MV-4-11 (cell line): ENCODE measurements at regions not wholly inside any gene's neighbourhood (a gene's known extent, or its start where the extent isn't known, plus 50 kb on each side); places are given as distances from the start of the nearest gene placed in this dataset.
A peak's percentile ranks its signal among the peaks of the same experiment; 100 is the strongest.
"Not testable (repeated sequence)": the region's sequence is repeated elsewhere in the genome, so short reads cannot be mapped to it uniquely, and the experiment has no call there.

ENCODE experiments used
- DNase-seq: peaks from one replicate; lab custom pipeline; 2025; lab: John Stamatoyannopoulos, UW

DNA sequence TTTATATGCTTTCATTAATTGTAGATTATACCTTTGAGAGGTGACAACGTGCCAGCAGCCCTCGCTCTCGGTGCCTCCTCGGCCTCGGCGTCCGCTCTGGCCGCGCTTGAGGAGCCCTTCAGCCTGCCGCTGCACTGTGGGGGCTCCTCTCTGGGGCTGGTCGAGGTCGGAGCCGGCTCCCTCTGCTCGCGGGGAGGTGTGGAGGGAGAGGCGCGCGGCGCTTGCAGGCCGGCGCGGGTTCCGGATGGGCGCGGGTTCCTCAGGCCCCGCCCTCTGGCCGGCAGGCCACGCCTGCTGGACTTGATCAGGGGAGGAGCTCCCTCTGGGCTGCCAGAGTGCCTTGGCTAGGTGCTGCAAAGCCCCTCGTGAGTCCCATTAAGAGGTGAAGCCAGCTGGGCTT is 321.1 kb upstream of the PCDH18 start:
- DNase-seq, result no peak

GRCh38 chr4:137852326-137852725 is 320.0 kb upstream of the PCDH18 start:
- no peak for DNase-seq

- no peak for DNase-seq
Observed at GRCh38 chr4:137851435-137851834, 319.1 kb upstream of the PCDH18 start.

GRCh38 chr4:137827945-137828344 is 295.7 kb upstream of the PCDH18 start:
- DNase-seq, result not testable (repeated sequence)

GRCh38 chr4:137825505-137825904 is 293.2 kb upstream of the PCDH18 start:
- DNase-seq, result no peak

DNA sequence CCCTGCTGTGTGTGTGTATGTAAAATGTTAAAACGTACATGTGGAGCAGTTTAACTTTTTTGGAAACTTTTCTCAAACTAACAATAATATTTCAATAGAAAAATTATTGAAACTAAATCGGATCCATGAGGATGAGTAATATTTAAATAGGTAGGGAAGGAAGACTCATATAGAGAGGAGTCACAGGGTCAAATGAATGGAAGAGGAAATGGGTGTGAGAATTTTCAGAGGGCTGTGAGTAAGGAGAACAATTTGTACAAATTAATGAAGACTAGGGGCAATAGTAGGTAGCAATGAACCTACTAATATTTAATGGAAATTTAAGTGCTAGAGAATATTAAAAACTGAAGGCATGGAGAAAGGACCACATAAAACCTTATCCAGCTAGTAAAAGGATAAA is 290.7 kb upstream of the PCDH18 start:
- no peak for DNase-seq

- peak; percentile 48 for DNase-seq
Observed at GRCh38 chr4:137819964-137820383, 287.7 kb upstream of the PCDH18 start.

GRCh38 chr4:137812258-137812657 is 280.0 kb upstream of the PCDH18 start:
- DNase-seq, result no peak

DNA sequence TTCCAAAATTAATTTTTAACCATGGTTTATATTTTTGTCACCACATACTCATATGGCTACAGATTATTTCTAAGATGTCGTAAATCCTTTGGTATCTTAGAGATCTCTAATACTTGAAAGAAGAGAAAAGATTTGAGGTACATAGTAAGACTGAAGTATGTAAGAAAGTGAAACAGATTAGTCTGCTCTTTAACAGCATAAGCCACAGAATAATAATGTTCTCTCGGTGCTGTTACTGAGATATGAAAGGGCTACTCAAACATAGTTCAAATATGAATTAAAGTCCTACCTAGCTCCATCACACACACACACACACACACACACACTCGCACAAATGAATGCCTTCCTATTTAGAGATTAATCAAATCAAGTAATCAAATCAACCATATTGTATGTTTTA is 274.1 kb upstream of the PCDH18 start:
- no peak for DNase-seq

DNA sequence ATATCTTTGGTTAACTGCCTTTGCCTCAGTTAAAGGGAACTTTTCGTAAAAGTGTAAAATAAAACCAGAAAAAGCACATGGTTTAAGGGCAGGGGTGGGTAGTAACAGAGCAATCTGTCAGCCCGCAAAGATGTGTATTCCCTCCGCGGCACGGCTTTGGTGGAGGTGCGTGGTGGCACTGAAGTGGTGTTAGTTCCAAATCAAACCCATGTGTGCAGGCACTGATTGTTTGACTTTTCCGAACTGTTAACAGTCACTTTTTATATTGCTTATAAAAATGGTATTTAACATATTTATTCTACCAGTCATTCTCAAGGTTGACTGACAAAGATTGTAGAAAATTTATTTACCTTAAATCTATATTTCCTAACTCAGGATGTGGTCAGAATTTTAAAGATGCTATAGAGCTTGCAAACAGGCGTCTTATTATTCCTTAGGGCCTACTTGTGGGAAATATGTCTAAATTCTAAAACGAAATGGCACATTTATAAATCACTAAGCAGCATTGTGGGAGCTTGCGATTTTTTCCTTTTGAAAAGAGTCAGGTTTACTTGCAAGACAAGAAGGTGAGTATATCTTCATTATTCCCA is 272.7 kb upstream of the PCDH18 start:
- DNase-seq, result no peak

DNA sequence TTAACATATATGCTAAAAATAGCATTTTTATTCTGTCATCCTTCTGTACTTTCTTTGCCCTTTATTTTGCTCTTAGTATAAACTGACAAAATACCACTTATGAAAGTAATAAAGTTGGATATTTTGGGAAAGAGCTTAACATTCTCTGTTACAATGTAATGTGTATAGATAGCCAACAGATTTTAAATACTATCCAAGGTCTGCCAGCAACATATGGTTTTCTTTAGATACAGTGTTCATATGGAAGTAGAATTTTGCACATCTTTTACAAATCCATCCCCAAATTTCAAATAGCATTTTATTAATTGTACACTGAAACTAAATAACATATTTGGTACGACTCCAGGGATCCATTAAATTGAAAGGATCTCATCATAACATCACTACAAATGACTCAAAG is 268.6 kb upstream of the PCDH18 start:
- DNase-seq, result no peak

DNA sequence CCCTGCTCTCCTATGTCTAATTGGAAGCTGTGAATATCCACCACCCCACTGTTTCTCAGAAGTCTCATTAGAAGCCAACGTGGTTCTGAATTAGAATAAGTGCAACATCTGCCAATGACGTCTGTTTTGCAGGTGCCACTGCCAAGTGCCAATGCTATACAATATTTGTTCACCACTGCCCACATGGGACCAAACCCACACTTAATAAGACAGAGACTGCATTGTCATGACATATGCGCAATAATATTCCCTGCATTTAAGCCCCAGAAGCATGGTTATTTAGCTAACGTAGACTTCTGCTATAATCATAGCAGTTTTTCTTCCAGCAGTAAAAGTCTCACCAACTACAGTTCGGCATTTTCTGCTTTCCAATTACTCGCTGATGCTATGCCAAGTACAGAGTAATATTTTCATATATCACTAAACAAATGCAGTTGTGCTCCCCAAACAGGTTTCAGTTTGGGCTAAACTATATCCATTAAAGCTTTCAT is 262.5 kb upstream of the PCDH18 start:
- no peak for DNase-seq

DNA sequence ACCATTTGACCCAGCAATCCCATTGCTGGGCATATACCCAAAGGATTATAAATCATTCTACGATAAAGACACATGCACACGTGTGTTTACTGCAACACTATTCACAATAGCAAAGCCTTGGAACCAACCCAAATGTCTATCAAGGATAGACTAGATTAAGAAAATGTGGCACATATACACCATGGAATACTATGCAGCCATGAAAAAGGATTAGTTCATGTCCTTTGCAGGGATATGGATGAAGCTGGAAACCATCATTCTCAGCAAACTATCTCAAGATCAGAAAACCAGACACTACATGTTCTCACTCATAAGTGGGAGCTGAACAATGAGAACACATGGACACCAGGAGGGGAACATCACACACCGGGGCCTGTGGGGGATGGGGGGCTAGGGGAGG is 257.0 kb upstream of the PCDH18 start:
- DNase-seq, result not testable (repeated sequence)

DNA sequence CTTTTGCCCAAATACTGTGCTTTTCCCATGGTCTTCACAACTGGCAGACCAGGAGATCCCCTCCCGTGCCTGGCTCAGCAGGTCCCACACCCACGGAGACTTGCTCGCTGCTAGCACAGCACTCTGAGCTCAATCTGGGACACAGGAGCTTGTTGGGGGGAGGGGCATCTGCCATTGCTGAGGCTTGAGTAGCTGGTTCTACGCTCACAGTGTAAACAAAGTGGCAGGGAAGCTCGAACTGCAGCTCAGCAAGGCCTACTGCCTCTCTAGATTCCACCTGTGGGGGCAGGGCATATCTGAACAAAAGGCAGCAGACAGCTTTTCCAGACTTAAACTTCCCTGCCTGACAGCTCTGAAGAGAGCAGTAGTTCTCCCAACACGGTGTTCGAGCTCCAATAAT is 251.6 kb upstream of the PCDH18 start:
- DNase-seq, result not testable (repeated sequence)

DNA sequence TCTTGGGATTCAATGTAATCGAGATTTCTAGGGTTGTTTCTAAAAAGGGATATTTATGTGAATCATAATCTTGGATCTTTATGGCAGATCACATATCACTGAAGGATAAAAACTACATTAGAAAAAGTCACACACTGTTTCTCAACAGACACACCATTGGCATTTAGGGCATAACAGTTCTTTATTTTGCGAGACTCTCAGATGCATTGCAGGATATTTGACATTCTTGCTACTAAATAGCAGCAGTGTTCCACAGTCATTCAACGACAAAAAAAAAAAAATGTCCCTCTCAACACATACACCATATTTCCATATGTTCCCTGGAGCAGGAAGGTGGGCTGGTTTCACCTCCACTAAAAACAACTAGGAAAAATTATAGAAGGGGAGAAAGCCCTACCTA is 243.4 kb upstream of the PCDH18 start:
- no peak for DNase-seq

- DNase-seq, result no peak
Observed at GRCh38 chr4:137774501-137774900, 242.2 kb upstream of the PCDH18 start.

DNA sequence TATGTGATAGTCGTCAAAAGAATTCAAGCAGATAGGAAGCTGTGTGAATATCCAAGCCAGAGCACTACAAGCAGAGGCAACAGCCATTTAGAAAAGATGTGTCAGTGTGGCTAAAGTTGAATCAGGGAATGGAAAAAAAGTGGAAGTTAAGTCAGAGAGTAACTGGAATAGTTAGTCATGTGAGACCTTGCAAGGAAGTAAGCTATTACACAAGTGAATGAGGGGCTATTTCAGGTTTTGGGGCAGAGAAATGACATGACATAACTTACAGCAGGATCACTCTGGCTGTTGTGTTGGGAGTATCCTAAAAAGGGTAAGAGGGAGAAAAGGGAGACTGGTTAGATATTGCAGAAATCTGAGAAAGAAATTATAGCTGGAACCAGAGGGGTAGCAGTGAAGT is 236.6 kb upstream of the PCDH18 start:
- peak; percentile 81 for DNase-seq

DNA sequence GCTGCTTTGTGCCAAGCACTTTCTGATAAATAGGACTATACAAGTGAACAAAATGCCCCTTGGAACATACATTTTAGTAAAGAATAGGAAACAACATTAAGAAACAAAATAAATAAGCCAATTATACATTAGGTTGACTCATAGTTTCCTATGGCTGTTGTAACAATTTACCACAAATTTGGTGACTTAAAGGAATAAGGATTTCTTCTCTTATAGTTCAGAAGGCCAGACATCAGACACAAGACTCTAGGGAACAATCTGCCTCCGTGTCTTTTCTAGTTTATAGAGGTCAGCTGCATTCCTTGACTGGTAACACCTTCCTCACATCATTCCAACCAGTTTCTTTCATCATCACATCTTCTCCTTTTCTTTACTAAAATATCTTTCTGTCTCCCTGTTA is 235.9 kb upstream of the PCDH18 start:
- DNase-seq, result peak; percentile 60

DNA sequence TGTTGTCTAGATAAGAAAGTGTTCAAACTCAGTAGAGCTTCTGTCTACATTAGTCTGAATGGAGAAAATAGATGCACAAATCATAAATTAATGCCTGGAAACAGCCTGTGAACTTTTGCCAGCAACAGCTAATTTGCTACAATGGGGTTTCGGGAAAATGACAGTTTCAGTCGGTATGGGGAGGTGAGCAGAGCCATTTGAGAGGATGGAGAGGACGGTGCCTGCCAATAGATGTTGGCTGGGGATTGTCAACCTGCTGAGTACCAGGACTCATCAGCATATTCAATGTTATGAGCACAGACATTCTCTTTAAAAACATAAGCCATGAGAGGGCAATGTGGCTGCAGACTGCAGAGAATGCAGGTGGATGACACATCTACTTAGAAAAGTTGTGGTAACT is 230.3 kb upstream of the PCDH18 start:
- DNase-seq, result no peak

DNA sequence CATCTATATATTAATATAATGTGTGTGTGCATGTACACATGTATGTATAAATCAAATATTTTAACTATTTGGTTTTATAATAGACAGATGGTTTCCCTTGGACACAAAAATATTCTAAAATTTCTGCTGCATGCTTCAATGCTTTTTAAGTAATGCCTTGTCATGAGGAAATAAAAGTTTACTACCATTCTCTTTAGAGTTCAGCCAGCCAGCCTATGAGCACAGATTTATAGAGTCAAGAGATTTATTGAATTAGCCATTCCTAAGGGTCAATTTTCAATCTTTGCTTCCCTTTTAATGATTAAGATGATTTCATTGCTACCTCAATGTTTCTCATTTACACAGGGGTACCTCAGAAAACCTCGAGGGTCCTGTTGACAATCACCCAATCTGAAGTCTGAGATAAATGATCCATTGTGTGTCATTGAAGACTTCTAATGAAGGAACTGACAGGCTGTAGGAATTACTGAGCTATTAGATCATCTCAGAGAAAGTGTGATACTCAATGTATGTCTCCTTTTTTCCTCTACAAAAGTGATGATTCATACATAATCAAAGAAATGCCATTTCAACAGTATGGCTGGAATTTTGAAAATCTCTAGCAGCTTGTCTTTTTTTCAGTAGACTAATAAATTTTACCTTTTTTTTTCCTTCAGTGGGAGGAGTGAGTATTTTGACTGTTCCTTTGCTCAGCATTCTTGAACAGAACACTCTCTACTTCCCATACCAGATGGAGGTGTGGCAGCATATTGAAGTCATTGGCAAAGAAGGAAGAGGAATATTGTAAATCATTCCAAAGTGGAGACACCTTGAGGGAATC is 222.6 kb upstream of the PCDH18 start:
- no peak for DNase-seq

DNA sequence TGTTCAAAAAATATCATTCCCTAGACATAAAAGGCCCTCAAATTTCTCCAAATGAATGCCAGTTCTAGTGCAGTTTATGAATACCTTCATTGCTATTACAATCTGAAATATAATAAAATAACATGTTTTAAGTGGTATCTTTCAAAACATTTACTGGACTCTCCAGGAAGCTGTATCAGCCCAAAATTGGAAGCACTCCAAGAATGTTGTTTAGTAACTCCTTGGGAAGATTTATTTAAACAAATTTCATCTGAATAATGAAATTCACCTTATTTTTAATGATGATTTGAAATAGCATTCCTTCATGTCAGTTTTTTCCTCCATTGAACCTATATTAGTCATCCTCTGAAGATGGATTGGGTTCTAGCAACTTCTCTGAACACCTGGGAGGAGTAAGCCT is 217.2 kb upstream of the PCDH18 start:
- no peak for DNase-seq

DNA sequence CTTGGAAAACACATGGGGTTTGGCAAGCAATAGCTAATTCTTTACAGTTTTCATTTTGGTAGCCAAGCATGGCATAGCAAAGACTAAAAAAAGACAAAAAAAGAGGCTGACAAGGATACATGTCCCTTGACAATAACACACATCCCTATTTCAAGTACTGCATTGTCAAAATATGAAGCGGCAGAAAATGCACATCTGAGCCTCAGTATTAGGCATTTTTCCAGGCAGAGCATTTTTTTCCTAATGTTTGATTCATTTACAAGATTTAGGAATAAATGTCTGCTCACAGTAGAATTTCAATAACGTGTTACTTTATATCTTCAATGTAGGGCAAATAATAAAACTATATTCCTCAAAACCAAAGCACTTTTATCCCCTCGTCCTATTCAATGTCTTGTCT is 216.3 kb upstream of the PCDH18 start:
- no peak for DNase-seq

DNA sequence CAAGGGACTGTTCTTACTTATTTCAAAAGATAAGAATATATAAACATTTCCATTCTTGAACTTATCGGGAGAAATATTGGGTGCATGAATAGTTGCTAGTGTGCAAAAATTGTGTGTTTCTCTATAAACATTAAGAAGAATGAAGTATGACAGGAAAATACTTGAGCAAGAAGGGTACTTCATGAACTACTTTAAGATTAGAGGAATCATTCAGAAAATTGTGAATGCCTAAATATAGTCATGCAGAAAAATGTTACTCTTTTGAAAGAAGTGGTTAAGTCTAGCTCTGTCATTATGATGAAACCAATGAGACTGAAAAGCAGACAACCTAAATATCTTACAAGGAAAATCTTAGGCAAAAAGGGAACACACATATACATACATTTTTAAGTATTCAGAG is 207.8 kb upstream of the PCDH18 start:
- peak; percentile 34 for DNase-seq

DNA sequence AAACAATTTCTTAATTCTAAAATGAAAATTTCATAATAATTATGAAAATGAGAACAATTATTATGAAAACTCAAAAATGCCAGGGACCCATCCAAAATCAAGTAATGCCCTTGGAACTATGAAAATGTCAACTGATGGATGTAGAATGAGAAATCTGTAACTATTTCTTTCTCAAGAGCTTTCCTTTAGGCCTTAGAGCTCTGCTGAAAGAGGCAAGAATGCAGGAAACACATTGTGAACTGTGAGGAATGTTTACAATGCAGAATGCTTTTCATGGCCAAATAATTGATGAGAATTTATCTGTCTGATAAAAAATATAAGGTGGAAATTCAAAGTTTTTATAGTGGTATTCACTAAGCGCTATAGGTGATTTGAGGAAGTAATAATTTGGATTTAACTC is 207.1 kb upstream of the PCDH18 start:
- no peak for DNase-seq
